Endothelial cell of umbilical vein (primary cell): ENCODE measurements at regions not wholly inside any gene's neighbourhood (a gene's known extent, or its start where the extent isn't known, plus 50 kb on each side); places are given as distances from the start of the nearest gene placed in this dataset.

Experiments
- CTCF ChIP-seq, 2 donors: IDR thresholded peaks; 1 replicate in 1 of 2; 2 replicates in 1 of 2; pipeline ENCODE4 v1.5.1; 2011; ENCODE audit warnings: low read length in 2 of 2, mild to moderate bottlenecking in 2 of 2, moderate library complexity in 2 of 2, control low read depth in 1 of 2, inconsistent platforms in 1 of 2, low read depth in 1 of 2; ENCODE audit not compliant: insufficient read depth in 1 of 2; ENCODE audit errors: extremely low read depth in 1 of 2
- EZH2 ChIP-seq: IDR thresholded peaks from 2 replicates; pipeline ENCODE4 v1.6.1; 2012; ENCODE audit warnings: borderline replicate concordance, low read depth, mild to moderate bottlenecking, moderate library complexity, low read length, inconsistent platforms; ENCODE audit not compliant: severe bottlenecking
- JUN ChIP-seq: IDR thresholded peaks from 2 replicates; pipeline ENCODE4 v1.6.1; 2011; ENCODE audit warnings: borderline replicate concordance, low read depth; ENCODE audit not compliant: insufficient read length, insufficient read depth
- POLR2A ChIP-seq: IDR thresholded peaks from 2 replicates; pipeline ENCODE4 v1.6.1; 2012; ENCODE audit warnings: low read depth, mild to moderate bottlenecking, control low read depth, low read length
- POLR2AphosphoS5 ChIP-seq: IDR thresholded peaks from 2 replicates; pipeline ENCODE4 v1.6.1; 2012; ENCODE audit warnings: low read depth, mild to moderate bottlenecking, control low read depth, low read length, moderate library complexity; ENCODE audit not compliant: insufficient read depth
- TF ChIP-seq, protein P1 (sequence below): IDR thresholded peaks from 2 replicates; pipeline ENCODE4 v1.6.1; 2011; ENCODE audit not compliant: insufficient read depth, insufficient read length

DNA sequence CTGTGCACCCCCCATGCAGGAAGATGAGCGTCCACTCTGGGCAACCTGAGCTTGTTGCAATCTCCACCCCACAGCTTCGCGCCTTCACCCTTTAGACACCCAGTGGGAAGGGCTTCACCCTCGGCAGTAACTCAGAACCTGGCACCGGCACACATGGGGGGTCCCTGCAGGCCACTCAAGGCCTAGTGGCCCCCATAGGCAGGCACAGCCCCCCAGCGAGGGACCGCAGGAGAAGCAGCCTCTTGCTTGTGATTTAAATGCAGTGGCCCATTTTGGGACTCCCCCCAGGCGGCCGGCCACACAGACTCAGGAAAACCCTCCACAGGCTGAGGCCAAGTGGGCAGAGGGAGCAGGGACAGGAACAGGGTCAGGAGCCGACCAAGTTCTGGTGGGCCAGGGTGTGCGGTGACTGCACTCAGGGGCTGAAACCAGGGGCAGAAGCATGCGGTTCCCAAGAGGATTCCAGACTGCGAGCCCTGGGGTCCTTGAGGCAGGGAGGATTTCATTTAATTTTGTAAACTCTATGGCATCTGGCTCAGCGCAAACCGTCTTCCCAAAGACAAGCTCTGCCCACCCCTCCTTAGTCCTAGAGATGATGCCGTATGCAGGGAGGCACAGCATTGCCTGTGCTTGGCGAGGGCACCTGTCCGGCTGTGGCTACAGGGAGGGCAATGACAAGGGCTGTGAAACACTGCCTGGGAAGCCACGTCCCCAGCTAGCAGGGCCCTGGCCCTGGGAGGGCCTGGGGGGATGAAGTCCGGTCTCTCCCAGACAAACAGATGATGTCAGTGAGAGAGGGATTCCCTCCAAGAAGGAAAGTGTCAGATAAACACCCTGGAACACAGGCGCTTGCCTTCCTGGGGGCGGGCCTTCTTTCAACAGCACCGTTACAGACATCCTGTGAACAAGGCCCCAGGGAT, 52.9 kb upstream of the GPR31 start:
- TF ChIP-seq, protein P1, sequence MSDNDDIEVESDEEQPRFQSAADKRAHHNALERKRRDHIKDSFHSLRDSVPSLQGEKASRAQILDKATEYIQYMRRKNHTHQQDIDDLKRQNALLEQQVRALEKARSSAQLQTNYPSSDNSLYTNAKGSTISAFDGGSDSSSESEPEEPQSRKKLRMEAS, result no peak
- TF ChIP-seq CTCF (IDR thresholded peaks at IDR 0.05; ENCODE audit: extremely low read depth in 1 of 2, insufficient read depth in 1 of 2, low read depth in 1 of 2, low read length in 2 of 2) (no peak), POLR2AphosphoS5 (no peak), EZH2 (no peak), POLR2A (no peak), JUN (no peak)
